ENCODE measurements at regions not wholly inside any gene's neighbourhood (a gene's known extent, or its start where the extent isn't known, plus 50 kb on each side); places are given as distances from the start of the nearest gene placed in this dataset.

DNA sequence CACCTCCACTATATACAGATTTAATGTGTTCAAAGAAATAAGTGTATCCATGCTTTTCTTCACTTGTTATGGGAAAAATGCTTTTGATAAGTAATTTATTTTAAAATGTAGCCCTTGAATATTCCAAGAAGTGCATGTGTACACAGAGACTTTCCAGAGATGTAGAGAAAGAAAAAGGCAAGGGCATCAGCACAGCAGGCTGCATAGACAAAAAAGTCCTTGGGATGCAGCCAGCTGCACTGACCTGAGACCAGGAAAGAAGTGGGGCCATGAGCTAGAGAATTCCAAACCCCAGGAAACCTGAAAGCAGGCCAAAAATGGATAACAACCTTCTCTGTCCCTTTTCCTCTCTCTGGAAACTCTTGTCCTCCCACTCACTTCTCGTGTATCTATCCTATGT, 51.6 kb upstream of the PRDM8 start:
- DNase-seq, result no peak

- DNase-seq, result no peak
These were observed 52.4 kb upstream of the PRDM8 start for GRCh38 chr4:80144676-80145470.

DNA sequence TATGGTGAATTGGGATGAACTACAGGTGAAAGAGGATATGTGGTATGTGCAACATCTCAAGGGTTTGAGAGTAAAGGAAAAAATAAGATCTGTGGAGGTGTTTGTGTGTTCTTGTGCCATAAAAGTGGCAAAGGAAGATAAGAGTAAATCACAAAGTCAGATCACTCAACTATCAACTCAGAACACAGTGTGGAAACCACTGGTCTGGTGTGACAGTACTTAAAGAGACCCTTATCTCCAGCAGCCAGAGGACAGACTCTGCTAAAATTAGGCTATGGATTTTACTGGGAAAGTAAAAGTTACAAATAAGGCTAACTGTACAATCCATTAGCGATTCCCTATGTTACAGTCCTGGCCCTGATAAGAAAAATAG, 54.0 kb upstream of the PRDM8 start:
- no peak for DNase-seq

DNA sequence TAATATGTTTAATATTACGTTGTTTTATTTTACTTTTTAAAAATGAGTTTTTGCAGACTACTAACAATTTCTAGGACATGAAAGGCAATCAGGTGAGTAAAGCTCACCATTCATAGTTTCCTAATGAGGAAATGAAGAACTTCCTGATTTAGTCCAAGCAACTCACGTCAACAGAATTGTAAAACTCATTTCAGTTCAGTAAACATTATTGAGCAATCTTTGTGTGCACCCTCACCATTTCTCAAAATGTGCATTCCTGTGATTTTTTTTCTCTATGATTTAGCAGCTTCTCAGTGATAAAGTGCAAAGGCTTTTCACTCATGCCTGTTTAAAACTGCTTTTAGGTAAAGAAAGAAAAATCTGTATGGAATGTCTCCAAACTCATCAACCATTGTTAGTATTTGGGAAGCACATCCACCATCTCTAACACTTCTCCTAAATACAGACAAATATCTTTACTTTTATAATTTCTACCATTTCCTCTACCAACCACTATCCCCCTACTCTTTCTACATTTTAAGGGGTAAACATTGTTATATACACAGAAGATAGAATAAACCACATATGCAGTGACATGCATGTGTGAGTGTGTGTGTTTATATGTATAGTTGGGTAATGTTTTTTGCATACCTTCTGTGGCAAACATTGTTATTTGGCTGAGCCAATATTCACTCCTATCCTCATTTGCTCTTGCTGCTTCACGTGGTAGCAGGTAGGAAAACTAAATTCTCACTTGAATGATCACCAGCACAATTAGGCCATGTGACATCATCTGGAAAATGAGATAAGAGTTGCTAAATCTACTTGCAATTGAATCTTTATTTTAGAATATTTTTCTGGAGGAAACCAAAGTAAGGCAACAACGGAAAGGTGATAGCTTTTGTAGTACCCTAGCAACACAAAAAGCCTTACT, 54.7 kb upstream of the PRDM8 start:
- no peak for DNase-seq

DNA sequence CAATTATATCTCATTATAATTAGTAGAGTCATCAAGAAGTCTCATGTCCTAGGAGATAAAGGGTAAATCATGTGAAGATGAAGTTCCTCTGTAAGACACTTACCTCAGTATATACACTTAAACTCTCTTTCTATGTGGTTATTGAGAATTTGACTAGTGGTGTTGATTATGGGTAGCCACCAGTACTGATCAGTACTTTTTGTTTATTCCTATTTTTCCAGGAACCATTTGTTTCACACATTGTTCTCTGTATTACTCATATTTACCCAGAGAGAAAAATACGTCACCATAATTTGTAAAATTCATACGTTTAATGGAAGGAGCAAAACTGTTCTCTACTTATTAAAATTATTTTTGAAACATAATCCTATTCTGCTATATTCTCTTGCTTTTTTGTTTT, 55.8 kb upstream of the PRDM8 start:
- no peak for DNase-seq

GRCh38 chr4:80140194-80140593, 57.1 kb upstream of the PRDM8 start:
- DNase-seq, result no peak

- no peak for DNase-seq
These were observed 57.6 kb upstream of the PRDM8 start for GRCh38 chr4:80139671-80140070.

GRCh38 chr4:80138551-80139538, 58.5 kb upstream of the PRDM8 start:
- peak; percentile 61 for DNase-seq

GRCh38 chr4:80137631-80138030, 59.7 kb upstream of the PRDM8 start:
- no peak for DNase-seq

DNA sequence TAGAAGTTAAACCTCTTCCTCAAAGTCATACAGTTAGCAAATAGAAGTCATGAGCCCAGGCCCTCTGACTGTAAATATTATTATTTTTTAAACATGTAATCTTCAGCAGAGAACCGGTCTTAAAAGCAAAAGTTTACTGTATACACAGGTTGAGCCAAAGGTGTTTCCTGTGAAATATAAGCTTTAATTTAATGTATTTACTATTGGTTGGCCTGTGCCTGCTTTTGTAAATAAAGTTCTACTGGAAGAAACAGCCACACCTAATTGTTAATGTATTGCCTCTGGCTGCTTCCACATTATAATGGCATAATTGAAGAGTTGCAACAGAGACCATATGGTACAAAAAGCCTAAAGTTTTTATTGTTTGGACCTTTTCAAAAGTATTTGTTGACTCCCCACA, 61.0 kb upstream of the PRDM8 start:
- no peak for DNase-seq

DNA sequence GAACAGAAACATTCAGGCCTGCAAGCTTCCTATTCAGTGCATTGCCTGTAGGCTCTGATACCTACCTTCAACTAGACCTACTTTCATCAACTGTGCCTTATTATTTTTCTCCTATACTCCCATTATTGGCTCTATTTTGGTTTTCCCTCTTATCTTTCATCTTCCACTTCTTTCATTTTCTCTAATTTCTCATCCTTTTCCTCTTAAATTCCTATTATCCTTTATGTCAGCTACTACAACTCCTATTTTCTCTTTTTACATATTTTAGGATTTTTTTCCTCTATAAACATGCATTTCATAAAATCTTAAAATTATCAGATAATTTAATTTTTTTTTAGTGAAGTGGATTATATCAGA, 61.6 kb upstream of the PRDM8 start:
- no peak for DNase-seq

GRCh38 chr4:80134936-80135701, 62.1 kb upstream of the ANTXR2 start:
- DNase-seq, result no peak

DNA sequence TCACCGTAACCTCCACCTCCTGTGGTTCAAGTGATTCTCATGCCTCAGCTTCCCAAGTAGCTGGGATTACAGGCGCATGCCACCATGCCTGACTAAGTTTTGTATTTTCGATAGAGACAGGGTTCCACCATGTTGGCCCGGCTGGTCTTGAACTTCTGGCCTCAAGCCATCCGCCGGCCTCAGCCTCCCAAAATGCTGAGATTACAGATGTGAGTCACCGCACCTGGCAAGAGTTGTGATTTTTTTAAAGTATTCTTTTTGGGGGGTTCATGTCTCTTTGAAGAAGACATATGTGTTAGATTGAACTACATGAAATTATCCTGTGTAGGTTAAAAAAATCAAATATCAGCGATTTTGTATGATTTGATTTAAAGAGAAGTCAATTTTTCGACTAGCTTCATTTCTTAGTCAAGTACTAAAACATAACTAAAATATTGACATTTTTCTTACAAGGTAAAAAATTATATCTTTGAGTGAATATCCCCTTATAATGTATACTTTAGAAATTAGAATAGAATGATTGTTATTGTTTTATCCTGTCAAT, 60.3 kb upstream of the ANTXR2 start:
- DNase-seq, result no peak

GRCh38 chr4:80129785-80130184, 56.8 kb upstream of the ANTXR2 start:
- no peak for DNase-seq

DNA sequence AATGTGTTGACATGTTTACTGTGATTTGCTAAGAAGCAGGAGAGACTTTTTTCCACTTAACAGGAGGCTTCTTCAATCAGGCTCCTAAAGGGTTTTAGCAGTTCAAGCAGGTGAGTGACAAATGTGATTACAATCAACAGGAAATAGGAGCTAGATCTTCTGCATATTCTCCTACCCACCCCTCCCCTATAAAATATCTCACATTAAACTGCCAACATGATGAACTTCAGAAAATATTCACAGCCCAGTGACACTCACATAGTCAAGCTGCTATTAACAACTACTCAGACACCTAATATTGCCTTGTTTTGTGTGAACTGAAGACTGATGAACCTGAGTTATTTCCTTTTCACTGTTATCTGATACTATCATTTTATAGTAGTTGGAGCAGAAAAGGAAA, 55.9 kb upstream of the ANTXR2 start:
- no peak for DNase-seq

- no peak for DNase-seq
These were observed 54.9 kb upstream of the ANTXR2 start for GRCh38 chr4:80127870-80128419.

- DNase-seq, result no peak
These were observed 53.4 kb upstream of the ANTXR2 start for GRCh38 chr4:80126435-80126834.

DNA sequence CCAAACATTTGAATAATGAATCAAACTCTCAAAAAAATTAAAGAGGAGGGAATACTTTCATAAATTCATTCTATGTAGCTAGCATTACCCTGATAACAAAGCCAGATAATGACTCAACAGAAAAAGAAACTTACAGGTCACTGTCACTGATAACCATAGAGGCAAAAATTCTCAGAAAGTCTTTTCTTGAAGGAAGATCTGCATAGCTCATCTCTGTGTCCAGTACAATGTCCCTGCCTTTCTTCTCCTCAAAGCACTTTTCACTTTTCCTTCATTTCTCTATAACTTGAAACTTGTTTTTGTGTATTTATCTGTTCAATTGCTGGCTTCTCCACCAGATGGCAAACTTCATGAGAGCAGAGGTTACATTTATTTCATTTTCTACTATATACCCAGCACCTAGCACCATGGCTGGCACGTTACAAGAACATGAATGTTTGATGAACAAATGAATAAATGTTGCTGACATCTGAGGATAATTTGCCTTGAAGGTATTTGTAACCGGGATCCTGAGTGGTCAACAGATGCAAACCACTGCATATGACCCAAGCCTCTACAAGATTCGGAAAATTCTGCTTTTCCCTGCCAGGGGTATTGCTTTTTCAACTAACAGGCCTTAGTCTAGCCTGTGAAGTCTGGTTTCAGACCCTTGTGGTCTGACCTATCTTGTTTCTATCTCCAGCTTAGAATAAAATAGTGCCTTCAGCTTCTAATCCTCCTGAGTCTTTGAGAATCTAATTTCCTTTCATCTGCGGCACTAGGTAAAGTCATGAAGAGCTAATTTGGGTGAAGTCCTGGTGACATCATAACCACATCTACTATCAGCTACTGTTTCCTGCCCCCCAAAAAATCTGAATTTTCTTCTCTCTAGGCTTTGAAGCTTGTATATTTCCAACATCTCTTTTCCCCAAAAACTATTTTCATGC, 52.5 kb upstream of the ANTXR2 start:
- peak; percentile 21 for DNase-seq

GRCh38 chr4:80124246-80125211, 51.5 kb upstream of the ANTXR2 start:
- no peak for DNase-seq

Measured in stimulated activated CD4-positive, alpha-beta T cell treated with anti-CD3 and anti-CD28 coated beads, Interleukin-15, amount 100 ng/mL, for 24 hours (primary cell).